ENCODE measurements at regions not wholly inside any gene's neighbourhood (a gene's known extent, or its start where the extent isn't known, plus 50 kb on each side); places are given as distances from the start of the nearest gene placed in this dataset.

DNA sequence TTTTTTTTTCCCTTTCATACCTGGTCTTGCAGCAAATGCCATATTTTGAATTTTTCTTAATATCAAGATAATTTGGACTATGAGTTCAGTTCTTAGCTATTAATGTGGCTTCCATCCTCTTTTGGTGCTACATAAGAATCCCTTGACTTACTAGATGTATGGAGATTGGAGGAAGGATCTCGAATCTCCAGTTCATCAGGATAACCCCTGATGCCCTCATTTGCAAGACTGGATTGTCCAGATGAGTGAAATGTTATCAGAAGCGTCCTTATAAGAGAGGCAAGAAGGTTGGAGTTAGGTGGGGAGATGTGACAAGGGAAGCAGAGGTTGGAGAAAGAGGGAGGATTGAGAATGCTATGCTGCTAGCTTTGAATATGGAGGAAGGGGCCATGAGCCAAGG lies 499.6 kb upstream of the SYNCRIP start:
- TF ChIP-seq, protein P1, sequence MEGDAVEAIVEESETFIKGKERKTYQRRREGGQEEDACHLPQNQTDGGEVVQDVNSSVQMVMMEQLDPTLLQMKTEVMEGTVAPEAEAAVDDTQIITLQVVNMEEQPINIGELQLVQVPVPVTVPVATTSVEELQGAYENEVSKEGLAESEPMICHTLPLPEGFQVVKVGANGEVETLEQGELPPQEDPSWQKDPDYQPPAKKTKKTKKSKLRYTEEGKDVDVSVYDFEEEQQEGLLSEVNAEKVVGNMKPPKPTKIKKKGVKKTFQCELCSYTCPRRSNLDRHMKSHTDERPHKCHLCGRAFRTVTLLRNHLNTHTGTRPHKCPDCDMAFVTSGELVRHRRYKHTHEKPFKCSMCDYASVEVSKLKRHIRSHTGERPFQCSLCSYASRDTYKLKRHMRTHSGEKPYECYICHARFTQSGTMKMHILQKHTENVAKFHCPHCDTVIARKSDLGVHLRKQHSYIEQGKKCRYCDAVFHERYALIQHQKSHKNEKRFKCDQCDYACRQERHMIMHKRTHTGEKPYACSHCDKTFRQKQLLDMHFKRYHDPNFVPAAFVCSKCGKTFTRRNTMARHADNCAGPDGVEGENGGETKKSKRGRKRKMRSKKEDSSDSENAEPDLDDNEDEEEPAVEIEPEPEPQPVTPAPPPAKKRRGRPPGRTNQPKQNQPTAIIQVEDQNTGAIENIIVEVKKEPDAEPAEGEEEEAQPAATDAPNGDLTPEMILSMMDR (conservative IDR thresholded peaks at IDR 0.05 in 1 of 2, IDR thresholded peaks at IDR 0.05 in 1 of 2; ENCODE audit: low read depth in 1 of 2, low read length in 2 of 2) = no peak
- TF ChIP-seq EZH2 (IDR thresholded peaks at IDR 0.05; ENCODE audit: low read length, missing control alignments) = no peak

All from fibroblast of lung (primary cell).